HG02610 (cell line): ENCODE measurements at regions not wholly inside any gene's neighbourhood (a gene's known extent, or its start where the extent isn't known, plus 50 kb on each side); places are given as distances from the start of the nearest gene placed in this dataset.
"Not testable (repeated sequence)": the region's sequence is repeated elsewhere in the genome, so short reads cannot be mapped to it uniquely, and the experiment has no call there.

Experiments
- ATAC-seq: cut with Tn5 transposase; IDR thresholded peaks from one replicate; pipeline ENCODE4 v1.9.1; 2021; ENCODE audit warnings: mild to moderate bottlenecking, moderate library complexity; ENCODE audit not compliant: unreplicated experiment

GRCh38 chr9:30771760-30772159, 1612.7 kb upstream of the ACO1 start:
- no peak for ATAC-seq

GRCh38 chr9:30773427-30773826, 1611.0 kb upstream of the ACO1 start:
- ATAC-seq: no peak

GRCh38 chr9:30774326-30774725, 1610.1 kb upstream of the ACO1 start:
- ATAC-seq: no peak

- no peak for ATAC-seq
Measured at GRCh38 chr9:30775236-30775635, 1609.2 kb upstream of the ACO1 start.

GRCh38 chr9:30796764-30797163, 1587.7 kb upstream of the ACO1 start:
- no peak for ATAC-seq

- no peak for ATAC-seq
Measured at GRCh38 chr9:30799527-30800101, 1584.8 kb upstream of the ACO1 start.

GRCh38 chr9:30800421-30800820, 1584.0 kb upstream of the ACO1 start:
- ATAC-seq: no peak

- no peak for ATAC-seq
Measured at GRCh38 chr9:30812821-30813220, 1571.6 kb upstream of the ACO1 start.

- ATAC-seq: no peak
Measured at GRCh38 chr9:30815585-30815984, 1568.9 kb upstream of the ACO1 start.

GRCh38 chr9:30845136-30845535, 1539.3 kb upstream of the ACO1 start:
- no peak for ATAC-seq

- no peak for ATAC-seq
Measured at GRCh38 chr9:30846651-30847050, 1537.8 kb upstream of the ACO1 start.

- ATAC-seq: no peak
Measured at GRCh38 chr9:30851600-30851999, 1532.8 kb upstream of the ACO1 start.

GRCh38 chr9:30900706-30901105, 1483.7 kb upstream of the ACO1 start:
- ATAC-seq: no peak

GRCh38 chr9:30913331-30913730, 1471.1 kb upstream of the ACO1 start:
- ATAC-seq: no peak

GRCh38 chr9:30915451-30915850, 1469.0 kb upstream of the ACO1 start:
- ATAC-seq: no peak

- no peak for ATAC-seq
Measured at GRCh38 chr9:30925126-30925525, 1459.3 kb upstream of the ACO1 start.

- ATAC-seq: no peak
Measured at GRCh38 chr9:30925635-30926034, 1458.8 kb upstream of the ACO1 start.

GRCh38 chr9:30928045-30928444, 1456.4 kb upstream of the ACO1 start:
- ATAC-seq: no peak

GRCh38 chr9:30932226-30932625, 1452.2 kb upstream of the ACO1 start:
- no peak for ATAC-seq

- ATAC-seq: no peak
Measured at GRCh38 chr9:30935730-30936129, 1448.7 kb upstream of the ACO1 start.

- no peak for ATAC-seq
Measured at GRCh38 chr9:30937106-30937505, 1447.3 kb upstream of the ACO1 start.

GRCh38 chr9:30942852-30943251, 1441.6 kb upstream of the ACO1 start:
- not testable (repeated sequence) for ATAC-seq

- no peak for ATAC-seq
Measured at GRCh38 chr9:30943446-30944224, 1440.8 kb upstream of the ACO1 start.
